Prostate gland (tissue), 2 donors: ENCODE measurements at regions not wholly inside any gene's neighbourhood (a gene's known extent, or its start where the extent isn't known, plus 50 kb on each side); places are given as distances from the start of the nearest gene placed in this dataset.

Experiments
- POLR2AphosphoS5 ChIP-seq: sonication (generic); formaldehyde crosslinking; IDR thresholded peaks from one replicate; pipeline ENCODE4 v1.6.1; 2017; ENCODE audit warnings: antibody characterized with exemption
- TF ChIP-seq, protein P1 (sequence below), 4 experiments: fragments of 200-600 bp in 2 of 4; fragments of 450-650 bp in 2 of 4; sonication (generic) in 2 of 4; IDR thresholded peaks; 1 replicate in 3 of 4; 2 replicates in 1 of 4; pipeline ENCODE4 v1.5.1; 2016 to 2019; ENCODE audit warnings: antibody characterized with exemption in 4 of 4, mild to moderate bottlenecking in 2 of 4, moderate library complexity in 2 of 4

GRCh38 chr6:58198301-58198700 lies 880.9 kb downstream of the PRIM2 start:
- TF ChIP-seq, protein P1, sequence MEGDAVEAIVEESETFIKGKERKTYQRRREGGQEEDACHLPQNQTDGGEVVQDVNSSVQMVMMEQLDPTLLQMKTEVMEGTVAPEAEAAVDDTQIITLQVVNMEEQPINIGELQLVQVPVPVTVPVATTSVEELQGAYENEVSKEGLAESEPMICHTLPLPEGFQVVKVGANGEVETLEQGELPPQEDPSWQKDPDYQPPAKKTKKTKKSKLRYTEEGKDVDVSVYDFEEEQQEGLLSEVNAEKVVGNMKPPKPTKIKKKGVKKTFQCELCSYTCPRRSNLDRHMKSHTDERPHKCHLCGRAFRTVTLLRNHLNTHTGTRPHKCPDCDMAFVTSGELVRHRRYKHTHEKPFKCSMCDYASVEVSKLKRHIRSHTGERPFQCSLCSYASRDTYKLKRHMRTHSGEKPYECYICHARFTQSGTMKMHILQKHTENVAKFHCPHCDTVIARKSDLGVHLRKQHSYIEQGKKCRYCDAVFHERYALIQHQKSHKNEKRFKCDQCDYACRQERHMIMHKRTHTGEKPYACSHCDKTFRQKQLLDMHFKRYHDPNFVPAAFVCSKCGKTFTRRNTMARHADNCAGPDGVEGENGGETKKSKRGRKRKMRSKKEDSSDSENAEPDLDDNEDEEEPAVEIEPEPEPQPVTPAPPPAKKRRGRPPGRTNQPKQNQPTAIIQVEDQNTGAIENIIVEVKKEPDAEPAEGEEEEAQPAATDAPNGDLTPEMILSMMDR (IDR thresholded peaks at IDR 0.05) = no peak
- TF ChIP-seq POLR2AphosphoS5 = no peak
